ENCODE measurements at regions not wholly inside any gene's neighbourhood (a gene's known extent, or its start where the extent isn't known, plus 50 kb on each side); places are given as distances from the start of the nearest gene placed in this dataset.
"Not testable (repeated sequence)": the region's sequence is repeated elsewhere in the genome, so short reads cannot be mapped to it uniquely, and the experiment has no call there.

- no peaks in the 10 kb centered on the region for H3K27me3 ChIP-seq
- peak overlapping the region in 1 of 2 donors; percentile 21 for H3K27ac ChIP-seq
- TF ChIP-seq CTCF (IDR thresholded peaks at IDR 0.05): no peak
- no peaks in the 10 kb centered on the region for H3K4me1 ChIP-seq
- H3K4me3 ChIP-seq: peak overlapping the region; percentile 50 to 58
- peak; percentile 49 to 81 for DNase-seq
- intact Hi-C loops (cut with DNase I; ENCODE audit: low total_unique reads): no loop called here
- H3K9me3 ChIP-seq: no peaks in the 10 kb centered on the region
- no peaks in the 10 kb centered on the region for H3K36me3 ChIP-seq
Observed at GRCh38 chr17:21573961-21574610, 118.2 kb upstream of the KCNJ18 start.

GRCh38 chr17:21574611-21575255, 117.6 kb upstream of the KCNJ18 start:
- H3K27me3 ChIP-seq; H3K9me3 ChIP-seq; DNase-seq; H3K36me3 ChIP-seq; H3K4me1 ChIP-seq; H3K27ac ChIP-seq; intact Hi-C loops (cut with DNase I; ENCODE audit: low total_unique reads): not testable (repeated sequence)
- peak overlapping the region; percentile 50 to 58 for H3K4me3 ChIP-seq

- DNase-seq; H3K9me3 ChIP-seq; H3K27ac ChIP-seq; H3K4me3 ChIP-seq; H3K4me1 ChIP-seq; intact Hi-C loops (cut with DNase I; ENCODE audit: low total_unique reads); H3K27me3 ChIP-seq; H3K36me3 ChIP-seq: not testable (repeated sequence)
Observed at GRCh38 chr17:21578783-21579182, 113.5 kb upstream of the KCNJ18 start.

GRCh38 chr17:21592774-21593173, 99.5 kb upstream of the KCNJ18 start:
- H3K27ac ChIP-seq: no peak overlapping the region
- no peak for TF ChIP-seq CTCF (IDR thresholded peaks at IDR 0.05)
- H3K36me3 ChIP-seq: no peaks in the 10 kb centered on the region
- no peak for DNase-seq
- no peaks in the 10 kb centered on the region for H3K4me1 ChIP-seq
- H3K27me3 ChIP-seq: peaks cover 0 to 2% of the 10 kb centered on the region in 2 donors
- intact Hi-C loops (cut with DNase I; ENCODE audit: low total_unique reads): no loop called here
- H3K4me3 ChIP-seq: no peak overlapping the region
- H3K9me3 ChIP-seq: peaks cover 0 to 3% (median 0%) of the 10 kb centered on the region in 3 donors

- H3K4me3 ChIP-seq; H3K4me1 ChIP-seq; intact Hi-C loops (cut with DNase I; ENCODE audit: low total_unique reads); H3K9me3 ChIP-seq; H3K36me3 ChIP-seq; H3K27ac ChIP-seq; DNase-seq; H3K27me3 ChIP-seq: not testable (repeated sequence)
Observed at GRCh38 chr17:21593452-21594105, 98.7 kb upstream of the KCNJ18 start.

- intact Hi-C loops (cut with DNase I; ENCODE audit: low total_unique reads): no loop called here
- H3K36me3 ChIP-seq: no peaks in the 10 kb centered on the region
- H3K27me3 ChIP-seq: peaks cover 0 to 2% of the 10 kb centered on the region in 2 donors
- no peaks in the 10 kb centered on the region for H3K9me3 ChIP-seq
- no peak overlapping the region for H3K4me3 ChIP-seq
- no peak for DNase-seq
- TF ChIP-seq CTCF (IDR thresholded peaks at IDR 0.05): no peak
- no peak overlapping the region for H3K27ac ChIP-seq
- H3K4me1 ChIP-seq: no peaks in the 10 kb centered on the region
Observed at GRCh38 chr17:21595086-21595485, 97.2 kb upstream of the KCNJ18 start.

- H3K4me1 ChIP-seq: no peaks in the 10 kb centered on the region
- DNase-seq: no peak
- no peaks in the 10 kb centered on the region for H3K9me3 ChIP-seq
- intact Hi-C loops (cut with DNase I; ENCODE audit: low total_unique reads): no loop called here
- no peak overlapping the region for H3K4me3 ChIP-seq
- no peak overlapping the region for H3K27ac ChIP-seq
- no peaks in the 10 kb centered on the region for H3K36me3 ChIP-seq
- H3K27me3 ChIP-seq: no peaks in the 10 kb centered on the region
- no peak for TF ChIP-seq CTCF (IDR thresholded peaks at IDR 0.05)
Observed at GRCh38 chr17:21602176-21602575, 90.1 kb upstream of the KCNJ18 start.

GRCh38 chr17:21603292-21603691, 89.0 kb upstream of the KCNJ18 start:
- H3K27ac ChIP-seq; H3K36me3 ChIP-seq; H3K9me3 ChIP-seq; intact Hi-C loops (cut with DNase I; ENCODE audit: low total_unique reads); H3K27me3 ChIP-seq; H3K4me1 ChIP-seq; DNase-seq; H3K4me3 ChIP-seq: not testable (repeated sequence)

- H3K4me3 ChIP-seq; H3K27ac ChIP-seq; H3K27me3 ChIP-seq; DNase-seq; intact Hi-C loops (cut with DNase I; ENCODE audit: low total_unique reads); H3K36me3 ChIP-seq; H3K4me1 ChIP-seq; H3K9me3 ChIP-seq: not testable (repeated sequence)
Observed at GRCh38 chr17:21611443-21611842, 80.9 kb upstream of the KCNJ18 start.
